Liver (tissue), 3 donors: ENCODE measurements at regions not wholly inside any gene's neighbourhood (a gene's known extent, or its start where the extent isn't known, plus 50 kb on each side); places are given as distances from the start of the nearest gene placed in this dataset.

Experiments
- GABPA ChIP-seq, 2 donors: IDR thresholded peaks in 1 of 2; conservative IDR thresholded peaks in 1 of 2; 2 replicates each; pipeline ENCODE4 v1.6.1; 2016; ENCODE audit warnings: antibody characterized with exemption in 2 of 2, mild to moderate bottlenecking in 1 of 2, moderate library complexity in 1 of 2
- RAD21 ChIP-seq, 2 donors: IDR thresholded peaks; 2 replicates each; pipeline ENCODE4 v1.6.1; 2016; ENCODE audit warnings: antibody characterized with exemption in 2 of 2, mild to moderate bottlenecking in 2 of 2
- SP1 ChIP-seq: IDR thresholded peaks from 2 replicates; pipeline ENCODE4 v1.6.1; 2018; ENCODE audit warnings: antibody characterized with exemption, mild to moderate bottlenecking
- YY1 ChIP-seq: IDR thresholded peaks from 2 replicates; pipeline ENCODE4 v1.6.1; 2016; ENCODE audit warnings: antibody characterized with exemption, mild to moderate bottlenecking
- TF ChIP-seq, protein P1 (sequence below): fragments of 150-350 bp; IDR thresholded peaks from 2 replicates; pipeline ENCODE4 v1.5.1; 2017; ENCODE audit warnings: improper control_type of control experiment, low read depth, low read length; ENCODE audit not compliant: missing input control
- TF ChIP-seq, protein P2 (sequence below): IDR thresholded peaks from 2 replicates; pipeline ENCODE4 v1.6.1; 2016; ENCODE audit warnings: antibody characterized with exemption, mild to moderate bottlenecking
- donor health status: healthy.
- donor health status: healthy.

DNA sequence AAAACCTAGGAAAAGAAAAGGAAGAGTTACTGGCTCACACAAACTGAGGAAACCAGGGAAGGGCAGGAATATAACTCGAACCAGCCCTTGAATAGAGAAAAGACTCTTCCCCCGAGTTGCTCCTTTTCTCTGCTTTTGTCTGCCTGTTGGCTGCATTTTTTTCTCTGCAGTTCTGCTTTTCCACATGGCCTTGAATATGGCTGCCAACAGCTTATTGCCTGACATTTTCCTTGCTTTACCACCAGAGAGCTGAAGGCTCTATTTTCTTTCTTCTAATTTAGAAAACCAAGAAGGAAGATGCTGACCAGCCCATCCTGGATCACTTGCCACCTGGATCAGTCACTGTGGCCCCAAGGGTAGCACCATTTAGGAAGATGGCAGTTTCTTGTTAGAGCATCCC, 164.8 kb upstream of the MAN1A1 start:
- TF ChIP-seq SP1: no peak
- TF ChIP-seq, protein P1, sequence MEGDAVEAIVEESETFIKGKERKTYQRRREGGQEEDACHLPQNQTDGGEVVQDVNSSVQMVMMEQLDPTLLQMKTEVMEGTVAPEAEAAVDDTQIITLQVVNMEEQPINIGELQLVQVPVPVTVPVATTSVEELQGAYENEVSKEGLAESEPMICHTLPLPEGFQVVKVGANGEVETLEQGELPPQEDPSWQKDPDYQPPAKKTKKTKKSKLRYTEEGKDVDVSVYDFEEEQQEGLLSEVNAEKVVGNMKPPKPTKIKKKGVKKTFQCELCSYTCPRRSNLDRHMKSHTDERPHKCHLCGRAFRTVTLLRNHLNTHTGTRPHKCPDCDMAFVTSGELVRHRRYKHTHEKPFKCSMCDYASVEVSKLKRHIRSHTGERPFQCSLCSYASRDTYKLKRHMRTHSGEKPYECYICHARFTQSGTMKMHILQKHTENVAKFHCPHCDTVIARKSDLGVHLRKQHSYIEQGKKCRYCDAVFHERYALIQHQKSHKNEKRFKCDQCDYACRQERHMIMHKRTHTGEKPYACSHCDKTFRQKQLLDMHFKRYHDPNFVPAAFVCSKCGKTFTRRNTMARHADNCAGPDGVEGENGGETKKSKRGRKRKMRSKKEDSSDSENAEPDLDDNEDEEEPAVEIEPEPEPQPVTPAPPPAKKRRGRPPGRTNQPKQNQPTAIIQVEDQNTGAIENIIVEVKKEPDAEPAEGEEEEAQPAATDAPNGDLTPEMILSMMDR: no peak
- TF ChIP-seq YY1: no peak
- TF ChIP-seq, protein P2, sequence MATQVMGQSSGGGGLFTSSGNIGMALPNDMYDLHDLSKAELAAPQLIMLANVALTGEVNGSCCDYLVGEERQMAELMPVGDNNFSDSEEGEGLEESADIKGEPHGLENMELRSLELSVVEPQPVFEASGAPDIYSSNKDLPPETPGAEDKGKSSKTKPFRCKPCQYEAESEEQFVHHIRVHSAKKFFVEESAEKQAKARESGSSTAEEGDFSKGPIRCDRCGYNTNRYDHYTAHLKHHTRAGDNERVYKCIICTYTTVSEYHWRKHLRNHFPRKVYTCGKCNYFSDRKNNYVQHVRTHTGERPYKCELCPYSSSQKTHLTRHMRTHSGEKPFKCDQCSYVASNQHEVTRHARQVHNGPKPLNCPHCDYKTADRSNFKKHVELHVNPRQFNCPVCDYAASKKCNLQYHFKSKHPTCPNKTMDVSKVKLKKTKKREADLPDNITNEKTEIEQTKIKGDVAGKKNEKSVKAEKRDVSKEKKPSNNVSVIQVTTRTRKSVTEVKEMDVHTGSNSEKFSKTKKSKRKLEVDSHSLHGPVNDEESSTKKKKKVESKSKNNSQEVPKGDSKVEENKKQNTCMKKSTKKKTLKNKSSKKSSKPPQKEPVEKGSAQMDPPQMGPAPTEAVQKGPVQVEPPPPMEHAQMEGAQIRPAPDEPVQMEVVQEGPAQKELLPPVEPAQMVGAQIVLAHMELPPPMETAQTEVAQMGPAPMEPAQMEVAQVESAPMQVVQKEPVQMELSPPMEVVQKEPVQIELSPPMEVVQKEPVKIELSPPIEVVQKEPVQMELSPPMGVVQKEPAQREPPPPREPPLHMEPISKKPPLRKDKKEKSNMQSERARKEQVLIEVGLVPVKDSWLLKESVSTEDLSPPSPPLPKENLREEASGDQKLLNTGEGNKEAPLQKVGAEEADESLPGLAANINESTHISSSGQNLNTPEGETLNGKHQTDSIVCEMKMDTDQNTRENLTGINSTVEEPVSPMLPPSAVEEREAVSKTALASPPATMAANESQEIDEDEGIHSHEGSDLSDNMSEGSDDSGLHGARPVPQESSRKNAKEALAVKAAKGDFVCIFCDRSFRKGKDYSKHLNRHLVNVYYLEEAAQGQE: no peak
- TF ChIP-seq GABPA (IDR thresholded peaks at IDR 0.05 in 1 of 2, conservative IDR thresholded peaks at IDR 0.05 in 1 of 2): no peak
- no peak for TF ChIP-seq RAD21 (IDR thresholded peaks at IDR 0.05)
